MCF 10A (cell line): ENCODE measurements at regions not wholly inside any gene's neighbourhood (a gene's known extent, or its start where the extent isn't known, plus 50 kb on each side); places are given as distances from the start of the nearest gene placed in this dataset.

Experiments
- BruUV-seq: library from RNA; stranded (reverse); fragments of 400-500 nt; replicated peaks from 2 replicates; lab custom pipeline; 2021; lab: Mats Ljungman, UMichigan
- CTCF ChIA-PET: fragments of 300-600 bp; sonication (Branson Sonifier 250); formaldehyde crosslinking; extraction: SDS; loops from one replicate; lab custom pipeline; 2021; ENCODE audit warnings: antibody characterized with exemption, inconsistent platforms; lab: Yijun Ruan, JAX
- POLR2A ChIA-PET: fragments of 300-600, 350-650 bp; sonication (Branson Sonifier 250); formaldehyde crosslinking; extraction: SDS; loops from one replicate; lab custom pipeline; 2020; ENCODE audit warnings: antibody characterized with exemption, inconsistent platforms; lab: Yijun Ruan, JAX
- DNase-seq: peaks from one replicate; pipeline ENCODE4 v3.0.0-alpha.2; 2018; ENCODE audit not compliant: unreplicated experiment
- H3K27ac Mint-ChIP-seq: one replicate; pipeline ENCODE4 v1.8.0; 2022; ENCODE audit warnings: mild to moderate bottlenecking, low read depth, mixed read lengths; ENCODE audit not compliant: unreplicated experiment
- H3K27me3 Mint-ChIP-seq: one replicate; pipeline ENCODE4 v1.8.0; 2022; ENCODE audit warnings: mixed read lengths; ENCODE audit not compliant: insufficient read depth, unreplicated experiment
- H3K36me3 Mint-ChIP-seq: one replicate; pipeline ENCODE4 v1.8.0; 2022; ENCODE audit warnings: mild to moderate bottlenecking, moderate library complexity, mixed read lengths; ENCODE audit not compliant: insufficient read depth, unreplicated experiment
- H3K4me1 Mint-ChIP-seq: one replicate; pipeline ENCODE4 v1.8.0; 2022; ENCODE audit warnings: mixed read lengths; ENCODE audit not compliant: insufficient read depth, unreplicated experiment
- H3K4me3 Mint-ChIP-seq: one replicate; pipeline ENCODE4 v1.8.0; 2022; ENCODE audit warnings: mild to moderate bottlenecking, moderate library complexity, mixed read lengths; ENCODE audit not compliant: unreplicated experiment
- H3K9me3 Mint-ChIP-seq: one replicate; pipeline ENCODE4 v1.8.0; 2022; ENCODE audit warnings: mixed read lengths; ENCODE audit not compliant: unreplicated experiment
- CTCF ChIP-seq: fragments of 200-600 bp; IDR thresholded peaks from one replicate; pipeline ENCODE4 v1.8.0; 2022; ENCODE audit warnings: antibody characterized with exemption, mild to moderate bottlenecking; ENCODE audit not compliant: unreplicated experiment
- intact Hi-C: fragments of 100-400 bp; cut with micrococcal nuclease; formaldehyde crosslinking; loops from 2 replicates; pipeline ENCODE4 v1.14.1; 2022

- H3K36me3 Mint-ChIP-seq: no peaks in the 10 kb centered on the region
- peaks cover 10% of the 10 kb centered on the region for H3K4me1 Mint-ChIP-seq
- H3K4me3 Mint-ChIP-seq: no peak overlapping the region
- no peaks in the 10 kb centered on the region for H3K9me3 Mint-ChIP-seq
- POLR2A ChIA-PET: no interaction called here
- CTCF ChIA-PET: interaction anchor here (0.5 to 1.5 kb wide), 4 partner anchors 9 to 190 kb away, joined by 3 to 4 read pairs (median 3); no protein-coding TSS in a partner anchor
- BruUV-seq: no TSS peak
- H3K27me3 Mint-ChIP-seq: no peaks in the 10 kb centered on the region
- no peak for TF ChIP-seq CTCF
- intact Hi-C loops: no loop called here
- H3K27ac Mint-ChIP-seq: no peak overlapping the region
- no peak for DNase-seq
Observed at GRCh38 chr5:93153461-93153860, 427.6 kb downstream of the NR2F1-AS1 start.

GRCh38 chr5:93151896-93152295 is 429.1 kb downstream of the NR2F1-AS1 start:
- Mint-ChIP-seq H3K27ac (peak overlapping the region; percentile 21), H3K27me3 (no peaks in the 10 kb centered on the region), H3K36me3 (no peaks in the 10 kb centered on the region), H3K9me3 (no peaks in the 10 kb centered on the region), H3K4me3 (peak overlapping the region; percentile 60), H3K4me1 (peaks cover 10% of the 10 kb centered on the region)
- BruUV-seq: no TSS peak
- peak; percentile 18 for DNase-seq
- TF ChIP-seq CTCF: no peak
- CTCF ChIA-PET: interaction anchor here (0.5 to 0.6 kb wide), 2 partner anchors 29 to 77 kb away, joined by 3 read pairs; no protein-coding TSS in a partner anchor
- POLR2A ChIA-PET: interaction anchor here (0.7 to 1.0 kb wide), 5 partner anchors 11 to 1799 kb away, joined by 3 read pairs; partner anchors contain the start of gene NR2F1
- intact Hi-C loops: loop anchor here (2.0 kb wide), 1 partner anchor 429 kb away; the partner anchor contains the start of gene NR2F1-AS1

GRCh38 chr5:93151121-93151520 is 429.9 kb downstream of the NR2F1-AS1 start:
- intact Hi-C loops: loop anchor here (2.0 kb wide), 1 partner anchor 430 kb away; the partner anchor contains the start of gene NR2F1-AS1
- H3K36me3 Mint-ChIP-seq: no peaks in the 10 kb centered on the region
- CTCF ChIA-PET: interaction anchor here (0.8 to 1.1 kb wide), 2 partner anchors 44 to 432 kb away, joined by 4 to 5 read pairs; partner anchors contain the start of gene NR2F1
- DNase-seq: peak; percentile 13
- POLR2A ChIA-PET: interaction anchor here (1.0 kb wide), 1 partner anchor 10 kb away, joined by 6 read pairs; no protein-coding TSS in a partner anchor
- peaks cover 10% of the 10 kb centered on the region for H3K4me1 Mint-ChIP-seq
- no peak for TF ChIP-seq CTCF
- H3K9me3 Mint-ChIP-seq: no peaks in the 10 kb centered on the region
- H3K27ac Mint-ChIP-seq: no peak overlapping the region
- H3K27me3 Mint-ChIP-seq: no peaks in the 10 kb centered on the region
- H3K4me3 Mint-ChIP-seq: no peak overlapping the region
- no TSS peak for BruUV-seq

GRCh38 chr5:93150311-93151012 is 430.6 kb downstream of the NR2F1-AS1 start:
- no peak for TF ChIP-seq CTCF
- DNase-seq: peak; percentile 9
- H3K4me3 Mint-ChIP-seq: no peak overlapping the region
- H3K36me3 Mint-ChIP-seq: no peaks in the 10 kb centered on the region
- intact Hi-C loops: loop anchor here (2.0 kb wide), 1 partner anchor 430 kb away; the partner anchor contains the start of gene NR2F1-AS1
- no peaks in the 10 kb centered on the region for H3K27me3 Mint-ChIP-seq
- no TSS peak for BruUV-seq
- ChIA-PET POLR2A (interaction anchor here (1.0 kb wide), 1 partner anchor 11 kb away, joined by 6 read pairs; no protein-coding TSS in a partner anchor), CTCF (interaction anchor here (0.7 to 1.1 kb wide), 3 partner anchors 43 to 457 kb away, joined by 4 to 5 read pairs (median 4); partner anchors contain the start of gene NR2F1)
- H3K27ac Mint-ChIP-seq: no peak overlapping the region
- peaks cover 16% of the 10 kb centered on the region for H3K4me1 Mint-ChIP-seq
- peaks cover under 1% of the 10 kb centered on the region for H3K9me3 Mint-ChIP-seq
